Right lobe of liver (tissue), 6 donors: ENCODE measurements at regions not wholly inside any gene's neighbourhood (a gene's known extent, or its start where the extent isn't known, plus 50 kb on each side); places are given as distances from the start of the nearest gene placed in this dataset.

Experiments
- ATAC-seq, 4 donors: fragments of 200-7000 bp; cut with Tn5 transposase; one replicate each; pipeline ENCODE4 v1.9.1; 2020; ENCODE audit warnings: mild to moderate bottlenecking in 4 of 4, moderate library complexity in 4 of 4
- DNase-seq, 3 donors: peaks; one replicate each; pipeline ENCODE4 v3.0.0-alpha.2; 2020
- H3K27ac ChIP-seq, 3 donors: fragments of 200-600 bp; one replicate each; pipeline ENCODE4 v1.8.0; 2022
- H3K27me3 ChIP-seq, 2 donors: fragments of 200-600 bp; one replicate each; pipeline ENCODE4 v1.8.0; 2022
- H3K36me3 ChIP-seq, 4 donors: fragments of 200-600 bp; sonication (generic) in 1 of 4; one replicate each; pipeline versions ENCODE4 v1.5.1 to v1.8.0; 2017 to 2022; ENCODE audit warnings: control low read depth in 1 of 4
- H3K4me1 ChIP-seq, 4 donors: fragments of 200-600 bp; sonication (generic) in 1 of 4; one replicate each; pipeline versions ENCODE4 v1.5.1 to v1.8.0; 2017 to 2022; ENCODE audit warnings: control low read depth in 1 of 4
- H3K4me3 ChIP-seq, 3 donors: fragments of 200-600 bp; one replicate each; pipeline ENCODE4 v1.8.0; 2022
- H3K9me3 ChIP-seq, 4 donors: fragments of 200-600 bp; sonication (generic) in 1 of 4; one replicate each; pipeline versions ENCODE4 v1.5.1 to v1.8.0; 2017 to 2022; ENCODE audit warnings: control low read depth in 1 of 4
- CTCF ChIP-seq, 4 donors: fragments of 200-600 bp in 3 of 4; fragments of 450-650 bp in 1 of 4; IDR thresholded peaks; one replicate each; pipeline versions ENCODE4 v1.5.1 to v1.8.0; 2016 to 2022; ENCODE audit warnings: antibody characterized with exemption in 4 of 4, mild to moderate bottlenecking in 2 of 4
- POLR2A ChIP-seq: fragments of 450-650 bp; IDR thresholded peaks from one replicate; pipeline ENCODE4 v1.6.1; 2017; ENCODE audit warnings: antibody characterized with exemption, mild to moderate bottlenecking
- WGBS: methylation state at CpG from one replicate; pipeline ENCODE4 v1.1.6; 2018; ENCODE audit warnings: low coverage, low lambda C conversion rate; ENCODE audit not compliant: insufficient coverage; ENCODE audit errors: missing lambda C conversion rate; 5-methylcytosine and 5-hydroxymethylcytosine counted together
- intact Hi-C, 2 donors: fragments of 100-400 bp; cut with DNase I; formaldehyde crosslinking; loops; one replicate each; pipeline versions ENCODE4 v1.11.2 to v1.14.1; 2022
- donor health status: DM: no; HTN: yes; CAD: no.
- donor health status: DM: no; HTN: no; CAD: no.
- donor health status: DM: no; HTN: no; CAD: no.
- donor health status: DM: no; HTN: yes; CAD: no.
- donor health status: DM: no; HTN: yes; CAD: no.

- Histone ChIP-seq H3K36me3 (no peaks in the 10 kb centered on the region), H3K9me3 (no peaks in the 10 kb centered on the region), H3K4me3 (no peak overlapping the region), H3K4me1 (peaks cover 0 to 3% (median 0%) of the 10 kb centered on the region in 4 donors), H3K27me3 (no peaks in the 10 kb centered on the region), H3K27ac (no peak overlapping the region)
- intact Hi-C loops = no loop called here
- no peak for TF ChIP-seq POLR2A
- no peak for TF ChIP-seq CTCF (IDR thresholded peaks at IDR 0.05)
- 79% methylated on average over 3 of the region's 3 CpGs for WGBS
- DNase-seq = no peak
- ATAC-seq = no peak
These were observed 178.1 kb upstream of the MARCKS start for GRCh38 chr6:113679051-113679450.

- no peak for DNase-seq
- TF ChIP-seq CTCF (IDR thresholded peaks at IDR 0.05) = no peak
- TF ChIP-seq POLR2A = no peak
- H3K4me1 ChIP-seq = no peaks in the 10 kb centered on the region
- WGBS = 76% methylated on average over 2 of the region's 2 CpGs
- H3K36me3 ChIP-seq = no peaks in the 10 kb centered on the region
- H3K9me3 ChIP-seq = no peaks in the 10 kb centered on the region
- intact Hi-C loops = no loop called here
- H3K27ac ChIP-seq = no peak overlapping the region
- H3K27me3 ChIP-seq = no peaks in the 10 kb centered on the region
- no peak overlapping the region for H3K4me3 ChIP-seq
- no peak for ATAC-seq
These were observed 176.8 kb upstream of the MARCKS start for GRCh38 chr6:113680301-113680700.

- DNase-seq (no peak), ATAC-seq (no peak)
- no peaks in the 10 kb centered on the region for H3K4me1 ChIP-seq
- H3K36me3 ChIP-seq = no peaks in the 10 kb centered on the region
- H3K27ac ChIP-seq = no peak overlapping the region
- WGBS = 83% methylated on average over 3 of the region's 3 CpGs
- no peak for TF ChIP-seq POLR2A
- no peak for TF ChIP-seq CTCF (IDR thresholded peaks at IDR 0.05)
- H3K4me3 ChIP-seq = no peak overlapping the region
- H3K9me3 ChIP-seq = no peaks in the 10 kb centered on the region
- no peaks in the 10 kb centered on the region for H3K27me3 ChIP-seq
- intact Hi-C loops = no loop called here
These were observed 173.2 kb upstream of the MARCKS start for GRCh38 chr6:113683968-113684367.

GRCh38 chr6:113684382-113684901 is 172.7 kb upstream of the MARCKS start:
- H3K36me3 ChIP-seq = no peaks in the 10 kb centered on the region
- no peaks in the 10 kb centered on the region for H3K27me3 ChIP-seq
- H3K27ac ChIP-seq = no peak overlapping the region
- H3K4me1 ChIP-seq = no peaks in the 10 kb centered on the region
- 39% methylated on average over 2 of the region's 2 CpGs for WGBS
- ATAC-seq = no peak
- intact Hi-C loops = no loop called here
- no peak for DNase-seq
- no peak overlapping the region for H3K4me3 ChIP-seq
- TF ChIP-seq POLR2A (no peak), CTCF (IDR thresholded peaks at IDR 0.05) (no peak)
- no peaks in the 10 kb centered on the region for H3K9me3 ChIP-seq

- WGBS = 30% methylated on average over 1 of the region's 1 CpG
- TF ChIP-seq POLR2A = no peak
- TF ChIP-seq CTCF (IDR thresholded peaks at IDR 0.05) = no peak
- H3K36me3 ChIP-seq = no peaks in the 10 kb centered on the region
- no peaks in the 10 kb centered on the region for H3K27me3 ChIP-seq
- no peak overlapping the region for H3K4me3 ChIP-seq
- intact Hi-C loops = no loop called here
- H3K4me1 ChIP-seq = no peaks in the 10 kb centered on the region
- DNase-seq (no peak), ATAC-seq (no peak)
- H3K9me3 ChIP-seq = no peaks in the 10 kb centered on the region
- H3K27ac ChIP-seq = no peak overlapping the region
These were observed 171.1 kb upstream of the MARCKS start for GRCh38 chr6:113686049-113686448.
